GM19468 (cell line): ENCODE measurements at regions not wholly inside any gene's neighbourhood (a gene's known extent, or its start where the extent isn't known, plus 50 kb on each side); places are given as distances from the start of the nearest gene placed in this dataset.

Source experiments
- ATAC-seq: cut with Tn5 transposase; IDR thresholded peaks from one replicate; pipeline ENCODE4 v1.9.1; 2021; ENCODE audit warnings: mild to moderate bottlenecking, moderate library complexity, moderate number of reproducible peaks; ENCODE audit not compliant: unreplicated experiment; ENCODE audit errors: extremely low read depth

GRCh38 chr3:72595927-72596610 lies 252.2 kb downstream of the SHQ1 start:
- ATAC-seq: no peak

- no peak for ATAC-seq
Measured at GRCh38 chr3:72595376-72595775, 252.9 kb downstream of the SHQ1 start.

GRCh38 chr3:72594615-72595215 lies 253.5 kb downstream of the SHQ1 start:
- ATAC-seq: no peak

GRCh38 chr3:72593881-72594397 lies 254.3 kb downstream of the SHQ1 start:
- ATAC-seq: no peak

- ATAC-seq: no peak
Measured at GRCh38 chr3:72591522-72592421, 256.5 kb downstream of the SHQ1 start.

- no peak for ATAC-seq
Measured at GRCh38 chr3:72590732-72591221, 257.5 kb downstream of the SHQ1 start.

- no peak for ATAC-seq
Measured at GRCh38 chr3:72587282-72587681, 261.0 kb downstream of the SHQ1 start.

- no peak for ATAC-seq
Measured at GRCh38 chr3:72586694-72587093, 261.6 kb downstream of the SHQ1 start.

- no peak for ATAC-seq
Measured at GRCh38 chr3:72585966-72586365, 262.3 kb downstream of the SHQ1 start.

GRCh38 chr3:72584262-72584661 lies 264.0 kb downstream of the SHQ1 start:
- no peak for ATAC-seq

GRCh38 chr3:72582963-72583362 lies 265.3 kb downstream of the SHQ1 start:
- ATAC-seq: no peak

- ATAC-seq: peak; percentile 92
Measured at GRCh38 chr3:72582211-72582878, 265.9 kb downstream of the SHQ1 start.

GRCh38 chr3:72580900-72581299 lies 267.3 kb downstream of the SHQ1 start:
- ATAC-seq: no peak

GRCh38 chr3:72580246-72580756 lies 267.9 kb downstream of the SHQ1 start:
- ATAC-seq: no peak

- ATAC-seq: no peak
Measured at GRCh38 chr3:72579581-72580245, 268.5 kb downstream of the SHQ1 start.

GRCh38 chr3:72579191-72579580 lies 269.1 kb downstream of the SHQ1 start:
- no peak for ATAC-seq

GRCh38 chr3:72577190-72577589 lies 271.1 kb downstream of the SHQ1 start:
- no peak for ATAC-seq

- ATAC-seq: no peak
Measured at GRCh38 chr3:72576563-72576962, 271.7 kb downstream of the SHQ1 start.

GRCh38 chr3:72574144-72574543 lies 274.1 kb downstream of the SHQ1 start:
- no peak for ATAC-seq
